GM21576 (cell line): ENCODE measurements at regions not wholly inside any gene's neighbourhood (a gene's known extent, or its start where the extent isn't known, plus 50 kb on each side); places are given as distances from the start of the nearest gene placed in this dataset.

Source experiments
- ATAC-seq: cut with Tn5 transposase; IDR thresholded peaks from one replicate; pipeline ENCODE4 v1.9.1; 2021; ENCODE audit warnings: mild to moderate bottlenecking, moderate library complexity; ENCODE audit not compliant: unreplicated experiment

DNA sequence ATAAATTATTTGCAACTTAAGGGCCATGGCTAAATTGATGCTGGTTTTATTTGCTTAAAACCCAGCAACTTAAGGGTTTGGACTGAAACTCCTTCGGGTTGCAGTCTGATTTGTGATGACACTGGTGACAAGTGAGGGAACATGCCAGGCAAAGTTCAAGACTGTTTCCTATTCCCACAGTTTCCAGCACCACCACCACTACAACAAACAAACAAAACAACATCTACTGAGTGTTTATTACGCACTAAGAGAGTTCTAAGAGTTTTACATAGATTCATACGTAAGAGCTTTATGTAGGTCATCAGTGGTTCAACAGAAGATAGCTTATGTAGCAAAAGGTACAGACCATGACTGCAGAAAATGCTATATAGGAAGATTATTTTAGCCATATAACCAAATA is 1582.1 kb downstream of the BRINP3 start:
- no peak for ATAC-seq

GRCh38 chr1:188903241-188903640 is 1574.4 kb downstream of the BRINP3 start:
- ATAC-seq = no peak

GRCh38 chr1:188904201-188904600 is 1573.5 kb downstream of the BRINP3 start:
- ATAC-seq = no peak

GRCh38 chr1:188906921-188907641 is 1570.6 kb downstream of the BRINP3 start:
- no peak for ATAC-seq

GRCh38 chr1:188930382-188930781 is 1547.3 kb downstream of the BRINP3 start:
- ATAC-seq = no peak

DNA sequence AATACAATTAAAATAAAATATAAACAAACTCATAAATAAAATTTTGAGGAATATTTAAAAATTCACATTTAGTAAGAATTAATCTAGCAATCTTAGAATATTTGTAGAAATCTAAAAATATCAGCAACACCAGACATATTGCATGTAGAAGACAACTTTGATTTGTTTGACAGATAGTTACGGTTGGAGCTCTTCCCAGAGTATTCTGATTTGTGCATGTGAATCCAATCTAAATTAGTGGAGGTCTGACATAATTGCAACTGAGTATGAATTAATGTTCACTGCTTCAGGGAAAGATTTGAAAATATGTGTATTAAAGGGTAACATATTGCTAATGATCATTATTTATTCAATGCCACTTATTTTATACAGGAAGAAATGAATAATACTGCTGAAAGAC is 1546.2 kb downstream of the BRINP3 start:
- no peak for ATAC-seq

DNA sequence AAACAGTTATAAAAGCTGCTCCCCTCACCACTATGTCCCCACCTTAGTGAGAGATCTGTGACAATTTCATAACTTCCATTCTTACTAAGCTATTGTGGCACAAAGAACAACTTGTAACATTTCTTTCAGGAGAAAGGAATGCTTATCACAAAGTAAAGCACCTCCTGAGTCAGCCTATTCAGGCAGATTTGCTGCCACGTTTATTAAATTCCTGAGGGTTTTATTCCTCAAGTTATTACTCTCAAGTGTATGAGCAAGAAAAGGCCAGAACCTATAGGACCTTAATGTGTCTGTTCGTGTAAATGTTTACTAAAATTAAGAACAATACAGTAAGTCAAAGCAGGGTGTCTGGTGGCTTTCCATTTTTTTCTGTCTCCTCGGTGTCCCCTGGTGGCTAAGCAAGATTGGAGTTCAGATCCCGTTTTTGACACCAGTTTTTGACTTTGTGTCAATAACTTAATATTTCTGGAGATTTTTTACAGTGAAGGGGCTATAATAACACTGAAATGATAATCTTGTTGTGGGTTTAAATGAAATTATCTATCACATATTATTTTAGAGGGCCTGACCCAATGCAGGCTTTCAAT is 1539.6 kb downstream of the BRINP3 start:
- no peak for ATAC-seq

DNA sequence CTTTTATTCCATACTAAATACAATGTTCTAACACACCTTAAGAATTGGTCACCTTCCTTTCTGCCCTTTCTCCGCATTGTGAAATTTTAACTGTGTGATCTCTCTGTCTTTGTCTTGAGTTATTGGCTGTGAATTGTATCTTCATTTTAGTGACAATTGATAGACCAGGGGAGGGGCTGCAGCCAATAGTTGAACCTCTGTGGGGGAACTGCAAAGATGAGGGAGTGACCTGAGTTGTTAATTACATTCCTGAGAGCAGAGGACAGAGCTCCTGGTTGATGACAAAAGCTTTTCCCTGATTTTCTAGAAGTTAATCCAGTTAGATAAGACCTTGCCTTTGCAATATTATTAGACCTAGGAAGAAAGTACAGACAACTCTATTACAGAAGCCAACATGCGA is 1535.7 kb downstream of the BRINP3 start:
- ATAC-seq = no peak

DNA sequence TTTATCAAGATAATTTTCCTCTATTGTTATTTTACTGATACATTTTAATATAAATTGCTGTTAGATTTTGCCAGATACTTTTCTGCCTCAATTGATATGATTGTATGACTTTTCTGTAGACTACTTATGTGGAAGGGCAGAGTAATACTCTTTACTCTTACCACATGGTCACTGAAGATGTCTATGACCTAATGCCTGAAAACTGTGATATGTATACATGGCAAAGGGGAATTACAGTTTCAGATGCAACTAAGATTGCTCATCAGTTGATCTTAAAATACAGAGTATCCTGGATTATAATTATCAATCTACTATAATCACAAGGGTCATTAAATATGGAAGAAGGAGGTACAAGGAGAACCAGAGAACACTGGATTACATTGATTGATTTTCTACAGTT is 1528.0 kb downstream of the BRINP3 start:
- ATAC-seq = no peak

GRCh38 chr1:188958461-188959115 is 1519.1 kb downstream of the BRINP3 start:
- no peak for ATAC-seq

DNA sequence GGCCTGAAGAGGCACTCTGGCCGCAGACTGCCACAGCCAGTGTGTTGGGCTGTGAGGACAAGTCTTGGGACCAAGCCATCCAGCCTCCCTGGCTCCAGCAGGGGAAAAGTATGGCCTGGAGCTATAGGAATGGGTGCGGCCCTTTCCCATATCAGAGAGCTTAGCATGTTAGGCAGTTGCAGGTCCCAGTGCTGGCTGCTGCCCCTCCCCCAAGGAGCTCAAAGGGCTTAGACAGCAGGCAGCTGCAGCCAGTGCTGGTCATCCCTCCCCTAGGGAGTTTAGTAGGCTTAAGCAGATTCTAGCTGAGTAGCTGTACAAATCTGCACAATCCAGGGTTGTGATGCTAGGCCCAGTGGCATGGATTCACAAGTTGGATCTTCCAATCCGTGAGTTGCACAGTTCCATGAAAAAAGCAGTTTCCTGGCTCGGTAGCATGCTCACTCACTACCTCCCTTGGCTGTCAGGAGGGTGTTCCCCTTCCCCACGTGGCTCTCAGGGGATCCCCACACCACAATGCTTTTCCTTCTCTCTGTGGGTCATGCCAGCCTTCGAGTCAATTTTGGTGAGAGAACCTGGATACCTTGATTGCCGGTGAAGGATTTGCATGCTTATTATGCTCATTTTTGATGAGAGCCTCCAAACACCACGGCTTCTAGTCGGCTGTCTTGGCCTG is 1490.8 kb downstream of the BRINP3 start:
- ATAC-seq = no peak

GRCh38 chr1:188988589-188988988 is 1489.1 kb downstream of the BRINP3 start:
- no peak for ATAC-seq

DNA sequence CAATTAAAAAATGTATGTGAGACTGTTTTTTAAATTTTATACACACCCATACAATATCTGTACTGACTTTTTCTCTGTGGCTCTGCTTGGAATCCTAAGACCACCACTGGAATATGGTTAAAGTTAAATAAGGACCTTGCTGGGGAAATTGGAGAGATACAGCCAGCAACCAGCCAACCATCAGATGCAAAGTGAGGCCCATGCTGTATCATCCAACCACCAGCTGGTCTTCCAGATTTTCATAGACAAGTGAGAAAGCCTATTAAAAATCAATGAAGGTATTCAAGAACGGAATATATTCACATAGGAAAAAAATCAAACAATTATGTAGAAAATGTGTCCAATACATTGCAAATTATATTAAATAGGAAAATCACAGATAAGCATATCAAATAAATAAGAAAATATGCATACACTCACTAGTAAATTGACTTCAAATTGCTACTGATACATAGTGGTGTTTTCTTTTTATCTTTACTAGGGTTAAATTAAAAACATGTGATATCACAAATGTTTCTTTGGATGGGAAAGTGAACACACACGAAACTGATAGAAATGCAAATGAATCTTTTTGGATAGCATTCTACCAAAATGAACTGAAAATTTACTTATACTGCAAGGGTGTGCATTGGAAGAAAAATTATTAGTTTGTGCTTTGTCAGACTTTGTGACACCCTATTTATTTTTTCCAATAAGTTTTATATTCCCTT is 1486.3 kb downstream of the BRINP3 start:
- no peak for ATAC-seq

DNA sequence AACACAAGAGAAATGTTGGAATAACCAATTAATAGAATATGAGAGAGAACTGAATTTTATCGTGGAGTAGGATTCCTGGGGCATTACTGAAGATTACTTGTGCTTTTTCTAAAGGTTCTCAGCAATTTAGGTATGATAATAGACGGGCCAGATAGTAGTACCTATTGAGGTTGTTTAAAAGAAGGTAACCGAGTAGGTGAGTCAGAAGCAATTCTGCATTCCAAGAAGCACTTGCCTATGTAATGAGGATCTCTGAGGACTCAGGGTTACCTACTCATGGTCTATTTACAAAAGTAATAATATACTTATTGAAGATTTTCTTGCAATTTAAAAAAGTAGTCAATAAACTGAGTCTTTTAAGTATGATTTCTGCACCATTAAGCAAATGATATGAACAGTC is 1469.8 kb downstream of the BRINP3 start:
- no peak for ATAC-seq

DNA sequence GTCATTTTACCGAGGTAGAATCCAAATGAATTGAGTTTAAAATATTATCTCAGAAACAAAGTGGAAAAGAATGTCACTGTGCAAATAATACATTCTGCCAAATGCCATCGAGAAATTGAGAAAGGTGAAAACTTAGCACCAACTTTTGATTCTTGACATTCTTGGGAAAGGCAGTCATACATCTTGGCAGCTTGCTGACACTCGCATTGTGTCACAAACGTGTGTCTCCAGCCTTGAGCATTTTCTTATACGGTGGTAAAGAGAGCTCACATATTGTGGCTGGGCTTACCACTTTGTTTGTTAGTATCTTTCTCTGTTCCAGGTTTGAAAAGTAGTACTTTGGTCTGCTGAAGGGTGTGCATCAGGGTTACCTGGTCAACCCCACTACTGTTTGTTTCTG is 1456.1 kb downstream of the BRINP3 start:
- no peak for ATAC-seq

GRCh38 chr1:189022015-189022414 is 1455.6 kb downstream of the BRINP3 start:
- ATAC-seq = no peak

- ATAC-seq = no peak
These were observed 1450.2 kb downstream of the BRINP3 start for GRCh38 chr1:189027512-189027911.

- no peak for ATAC-seq
These were observed 1444.5 kb downstream of the BRINP3 start for GRCh38 chr1:189033169-189033568.

- no peak for ATAC-seq
These were observed 1441.0 kb downstream of the BRINP3 start for GRCh38 chr1:189036628-189037027.

- no peak for ATAC-seq
These were observed 1431.5 kb downstream of the BRINP3 start for GRCh38 chr1:189046127-189046526.

GRCh38 chr1:189084811-189085210 is 1392.9 kb downstream of the BRINP3 start:
- ATAC-seq = no peak
